Mesendoderm (in vitro differentiated cells): ENCODE measurements at regions not wholly inside any gene's neighbourhood (a gene's known extent, or its start where the extent isn't known, plus 50 kb on each side); places are given as distances from the start of the nearest gene placed in this dataset.
A peak's percentile ranks its signal among the peaks of the same experiment; 100 is the strongest.

ENCODE experiments used
- DNase-seq: peaks from one replicate; pipeline ENCODE4 v3.0.0; 2013
- H2AK5ac ChIP-seq: 2 replicates; pipeline ENCODE4 v1.6.1; 2013; ENCODE audit warnings: low read length, inconsistent platforms
- H2BK120ac ChIP-seq: 2 replicates; pipeline ENCODE4 v1.6.1; 2013; ENCODE audit warnings: low read depth, mild to moderate bottlenecking, low read length, moderate library complexity, mixed read lengths
- H2BK15ac ChIP-seq: replicated peaks from 2 replicates; pipeline ENCODE4 v1.6.1; 2013; ENCODE audit warnings: low read depth, mild to moderate bottlenecking, moderate library complexity
- H2BK5ac ChIP-seq: 2 replicates; pipeline ENCODE4 v1.6.1; 2013; ENCODE audit warnings: low read length, inconsistent platforms
- H3K18ac ChIP-seq: 2 replicates; pipeline ENCODE4 v1.6.1; 2013; ENCODE audit warnings: mild to moderate bottlenecking, low read length, mixed read lengths
- H3K23ac ChIP-seq: one replicate; pipeline ENCODE4 v1.6.1; 2013; ENCODE audit warnings: low read length
- H3K27ac ChIP-seq: 2 replicates; pipeline ENCODE4 v1.5.1; 2013; ENCODE audit warnings: low read depth, mild to moderate bottlenecking, inconsistent platforms, low read length, moderate library complexity
- H3K27me3 ChIP-seq: 2 replicates; pipeline ENCODE4 v1.6.1; 2013; ENCODE audit warnings: low read length, control low read depth, mild to moderate bottlenecking, inconsistent platforms; ENCODE audit not compliant: insufficient read depth, poor library complexity
- H3K36me3 ChIP-seq: 2 replicates; pipeline ENCODE4 v1.6.1; 2013; ENCODE audit warnings: low read length, inconsistent platforms; ENCODE audit not compliant: control insufficient read depth, insufficient read depth
- H3K4ac ChIP-seq: one replicate; pipeline ENCODE4 v1.6.1; 2013; ENCODE audit warnings: low read depth, mild to moderate bottlenecking, low read length, moderate library complexity
- H3K4me1 ChIP-seq: 2 replicates; pipeline ENCODE4 v1.6.1; 2013; ENCODE audit warnings: low read depth, low read length, inconsistent platforms; ENCODE audit not compliant: control insufficient read depth
- H3K4me2 ChIP-seq: 2 replicates; pipeline ENCODE4 v1.6.1; 2013; ENCODE audit warnings: low read length
- H3K4me3 ChIP-seq: 2 replicates; pipeline ENCODE4 v1.5.1; 2013; ENCODE audit warnings: mild to moderate bottlenecking, low read length
- H3K56ac ChIP-seq: one replicate; pipeline ENCODE4 v1.6.1; 2013; ENCODE audit warnings: low read length
- H3K79me1 ChIP-seq: 2 replicates; pipeline ENCODE4 v1.6.1; 2013; ENCODE audit warnings: low read length, inconsistent platforms
- H3K79me2 ChIP-seq: 2 replicates; pipeline ENCODE4 v1.6.1; 2013; ENCODE audit warnings: mild to moderate bottlenecking, low read length; ENCODE audit not compliant: control insufficient read depth, insufficient read depth
- H3K9ac ChIP-seq: 2 replicates; pipeline ENCODE4 v1.6.1; 2013; ENCODE audit warnings: low read length, inconsistent platforms
- H4K5ac ChIP-seq: one replicate; pipeline ENCODE4 v1.6.1; 2013; ENCODE audit warnings: low read length
- H4K8ac ChIP-seq: one replicate; pipeline ENCODE4 v1.6.1; 2013; ENCODE audit warnings: low read depth, mild to moderate bottlenecking, control low read depth, low read length, moderate library complexity
- WGBS: extraction: QIAGEN DNeasy Blood & Tissue Kit; methylation state at CpG from one replicate; pipeline ENCODE4 v1.1.7; 2013; ENCODE audit warnings: low lambda C conversion rate, missing lambda C conversion rate; ENCODE audit not compliant: insufficient coverage; ENCODE audit errors: extremely low coverage; 5-methylcytosine and 5-hydroxymethylcytosine counted together

DNA sequence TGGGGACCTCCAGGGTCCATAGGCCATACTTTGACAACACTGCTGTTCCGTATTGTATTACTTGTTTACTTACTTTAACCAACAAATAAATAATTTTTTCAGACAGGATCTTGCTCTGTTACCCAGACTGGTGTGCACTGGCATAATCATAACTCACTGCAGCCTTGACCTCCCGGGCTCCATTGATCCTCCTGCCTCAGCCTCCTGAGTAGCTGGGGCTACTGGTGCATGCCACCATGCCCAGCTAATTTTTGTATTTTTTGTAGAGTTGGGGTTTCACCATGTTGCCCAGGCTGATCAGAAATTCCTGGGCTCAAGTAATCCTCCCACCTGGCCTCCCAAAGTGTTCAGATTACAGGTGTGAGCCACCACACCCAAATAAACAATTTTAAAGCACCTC, 64.9 kb upstream of the C15orf39 start:
- Histone ChIP-seq H3K9ac (no peak overlapping the region), H3K4me3 (no peak overlapping the region), H3K79me1 (no peaks in the 10 kb centered on the region), H3K4me1 (no peaks in the 10 kb centered on the region), H3K18ac (no peak overlapping the region), H4K5ac (no peak overlapping the region), H2AK5ac (no peak overlapping the region), H3K36me3 (no peaks in the 10 kb centered on the region), H3K27ac (no peak overlapping the region), H3K79me2 (no peaks in the 10 kb centered on the region), H3K4ac (no peak overlapping the region), H2BK15ac (no peak overlapping the region), H3K56ac (no peak overlapping the region), H3K23ac (no peak overlapping the region), H3K27me3 (no peaks in the 10 kb centered on the region), H4K8ac (no peak overlapping the region), H2BK120ac (no peak overlapping the region), H3K4me2 (no peak overlapping the region), H2BK5ac (no peak overlapping the region)
- no CpG with 5 or more reads among the region's 2 CpGs for WGBS
- DNase-seq, result no peak

DNA sequence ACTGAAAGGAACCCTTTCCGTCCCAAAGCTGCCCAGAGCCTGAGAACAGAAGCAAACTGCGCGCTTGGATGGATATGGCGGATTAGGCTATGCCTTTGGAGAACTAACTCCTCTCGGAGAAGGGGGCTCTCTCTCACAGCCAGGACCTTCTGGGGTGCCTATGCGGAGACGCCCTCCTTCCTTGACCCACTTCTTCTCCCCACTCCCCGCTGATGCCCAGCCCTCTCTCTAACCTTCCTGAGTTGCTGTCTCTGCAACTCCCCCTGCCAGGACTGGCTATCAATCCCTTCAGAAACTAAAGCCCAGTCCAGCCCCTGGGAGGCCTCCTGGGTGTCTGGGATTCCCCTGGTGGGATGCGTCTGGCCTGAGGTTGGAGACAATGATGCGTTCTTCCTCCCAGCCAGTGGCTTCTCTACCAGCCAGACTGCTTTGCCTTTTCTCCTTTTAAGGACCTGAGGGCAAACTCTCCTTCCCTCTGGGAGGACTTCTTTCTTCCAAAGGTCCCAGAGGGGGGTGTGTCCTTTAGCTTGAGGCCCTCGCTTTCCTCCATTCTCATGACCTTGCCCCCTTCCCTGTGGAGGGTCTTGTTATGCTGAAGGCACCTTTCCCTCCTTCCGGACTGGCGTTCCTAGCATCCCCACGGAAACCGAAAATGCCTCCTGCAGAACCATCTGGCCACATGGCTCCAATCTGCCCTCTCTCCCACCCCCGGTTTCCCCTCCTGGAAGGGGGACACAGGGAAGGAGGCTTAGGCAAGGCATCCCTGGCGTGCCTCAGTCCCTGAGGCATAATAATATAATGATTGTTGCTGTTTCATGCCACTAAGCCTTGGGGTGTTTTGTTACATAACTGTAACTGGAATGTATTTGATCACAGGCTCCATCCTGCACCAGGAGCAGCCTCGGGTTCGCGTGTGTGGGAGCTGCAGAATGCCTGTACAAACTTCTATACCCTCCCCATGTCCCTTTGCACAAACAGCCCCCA, 63.4 kb upstream of the C15orf39 start:
- no peak overlapping the region for H3K18ac ChIP-seq
- H3K4me2 ChIP-seq, result no peak overlapping the region
- no peak overlapping the region for H3K4ac ChIP-seq
- no CpG with 5 or more reads among the region's 20 CpGs for WGBS
- no peak overlapping the region for H2BK15ac ChIP-seq
- no peak overlapping the region for H3K23ac ChIP-seq
- H3K79me1 ChIP-seq, result no peaks in the 10 kb centered on the region
- H4K8ac ChIP-seq, result no peak overlapping the region
- H3K4me1 ChIP-seq, result no peaks in the 10 kb centered on the region
- H3K4me3 ChIP-seq, result no peak overlapping the region
- H3K56ac ChIP-seq, result no peak overlapping the region
- no peak overlapping the region for H2BK120ac ChIP-seq
- no peak overlapping the region for H3K27ac ChIP-seq
- H3K79me2 ChIP-seq, result no peaks in the 10 kb centered on the region
- no peak overlapping the region for H4K5ac ChIP-seq
- no peaks in the 10 kb centered on the region for H3K27me3 ChIP-seq
- H3K9ac ChIP-seq, result no peak overlapping the region
- peak; percentile 54 for DNase-seq
- peak overlapping the region; percentile 11 for H2AK5ac ChIP-seq
- no peaks in the 10 kb centered on the region for H3K36me3 ChIP-seq
- no peak overlapping the region for H2BK5ac ChIP-seq

DNA sequence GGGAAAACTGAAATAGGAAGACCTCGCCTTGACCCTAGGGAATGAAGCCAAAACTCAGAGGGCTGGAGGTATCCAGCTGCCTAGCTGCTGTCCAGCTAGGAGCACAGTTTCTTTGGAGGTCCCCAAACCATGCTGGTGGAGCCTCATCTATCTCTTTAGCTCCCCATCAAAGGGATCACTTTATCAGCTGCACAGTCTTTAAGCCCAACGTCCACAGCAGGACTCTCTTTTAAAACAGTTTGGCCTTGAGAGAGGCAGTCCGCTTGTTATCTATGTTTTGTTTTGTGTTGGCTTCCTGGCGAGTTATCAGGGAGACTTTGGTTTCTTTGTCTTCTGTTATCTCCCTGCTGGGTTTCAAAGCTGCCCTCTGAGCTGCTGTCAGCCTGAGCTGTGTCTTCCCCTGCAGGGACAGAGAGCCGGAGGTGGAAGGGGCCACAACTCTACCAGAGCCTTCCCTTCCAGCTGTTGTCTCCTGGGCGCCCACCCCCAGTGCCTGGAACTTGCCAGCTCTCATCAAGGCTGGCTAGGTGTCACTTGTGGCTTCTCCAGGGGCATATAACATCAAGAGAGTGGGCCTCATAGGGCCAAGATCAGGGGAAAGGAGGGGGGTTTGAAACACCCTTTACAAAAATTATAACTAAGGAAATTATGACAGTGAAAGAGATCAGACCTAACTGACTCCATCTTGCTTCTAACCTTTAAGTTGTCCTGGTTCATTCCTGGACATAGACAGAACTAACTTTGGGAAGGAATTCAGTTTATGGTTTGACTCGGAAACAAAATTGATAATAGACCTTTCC, 61.4 kb upstream of the C15orf39 start:
- no peaks in the 10 kb centered on the region for H3K4me1 ChIP-seq
- no peaks in the 10 kb centered on the region for H3K79me2 ChIP-seq
- no peak overlapping the region for H3K27ac ChIP-seq
- no peak overlapping the region for H3K23ac ChIP-seq
- H4K8ac ChIP-seq, result no peak overlapping the region
- H3K4ac ChIP-seq, result no peak overlapping the region
- whole genome bisulfite sequencing, result no CpG with 5 or more reads among the region's 7 CpGs
- H3K79me1 ChIP-seq, result no peaks in the 10 kb centered on the region
- no peak overlapping the region for H2BK5ac ChIP-seq
- H3K27me3 ChIP-seq, result no peaks in the 10 kb centered on the region
- no peak overlapping the region for H2BK15ac ChIP-seq
- H2BK120ac ChIP-seq, result no peak overlapping the region
- H4K5ac ChIP-seq, result no peak overlapping the region
- no peak overlapping the region for H3K4me2 ChIP-seq
- H3K56ac ChIP-seq, result no peak overlapping the region
- no peaks in the 10 kb centered on the region for H3K36me3 ChIP-seq
- H3K4me3 ChIP-seq, result no peak overlapping the region
- no peak overlapping the region for H2AK5ac ChIP-seq
- H3K9ac ChIP-seq, result no peak overlapping the region
- peak; percentile 93 for DNase-seq
- H3K18ac ChIP-seq, result no peak overlapping the region

DNA sequence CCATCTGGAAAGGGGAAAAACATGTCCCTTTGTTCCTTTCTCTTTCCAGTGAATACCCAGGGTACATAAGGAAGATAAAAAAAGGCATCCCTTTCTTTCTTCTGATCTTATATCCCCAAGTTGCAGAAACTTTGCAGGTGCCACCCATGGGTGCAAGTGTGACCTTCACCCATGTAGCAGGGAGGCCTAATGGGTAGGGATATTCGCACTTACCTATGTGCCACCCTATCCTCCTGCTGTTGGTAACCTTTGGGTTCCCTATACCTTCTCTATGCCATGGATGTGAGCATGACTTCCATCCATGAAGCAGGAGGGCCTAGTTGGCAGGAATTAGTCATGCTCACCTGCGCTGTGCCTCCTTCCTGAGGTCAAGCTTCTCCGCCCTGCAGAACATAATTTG, 59.2 kb upstream of the C15orf39 start:
- Histone ChIP-seq H3K27me3 (no peaks in the 10 kb centered on the region), H3K4me1 (no peaks in the 10 kb centered on the region), H3K4me2 (no peak overlapping the region), H3K79me1 (no peaks in the 10 kb centered on the region), H2BK120ac (no peak overlapping the region), H3K27ac (no peak overlapping the region), H3K23ac (no peak overlapping the region), H3K4me3 (peak overlapping the region; percentile 16), H2AK5ac (no peak overlapping the region), H3K56ac (no peak overlapping the region), H4K5ac (no peak overlapping the region), H2BK5ac (no peak overlapping the region), H3K36me3 (no peaks in the 10 kb centered on the region), H3K9ac (no peak overlapping the region), H3K4ac (no peak overlapping the region), H3K18ac (no peak overlapping the region), H3K79me2 (no peaks in the 10 kb centered on the region), H2BK15ac (no peak overlapping the region), H4K8ac (no peak overlapping the region)
- WGBS, result no CpG with 5 or more reads among the region's 3 CpGs
- DNase-seq, result no peak

DNA sequence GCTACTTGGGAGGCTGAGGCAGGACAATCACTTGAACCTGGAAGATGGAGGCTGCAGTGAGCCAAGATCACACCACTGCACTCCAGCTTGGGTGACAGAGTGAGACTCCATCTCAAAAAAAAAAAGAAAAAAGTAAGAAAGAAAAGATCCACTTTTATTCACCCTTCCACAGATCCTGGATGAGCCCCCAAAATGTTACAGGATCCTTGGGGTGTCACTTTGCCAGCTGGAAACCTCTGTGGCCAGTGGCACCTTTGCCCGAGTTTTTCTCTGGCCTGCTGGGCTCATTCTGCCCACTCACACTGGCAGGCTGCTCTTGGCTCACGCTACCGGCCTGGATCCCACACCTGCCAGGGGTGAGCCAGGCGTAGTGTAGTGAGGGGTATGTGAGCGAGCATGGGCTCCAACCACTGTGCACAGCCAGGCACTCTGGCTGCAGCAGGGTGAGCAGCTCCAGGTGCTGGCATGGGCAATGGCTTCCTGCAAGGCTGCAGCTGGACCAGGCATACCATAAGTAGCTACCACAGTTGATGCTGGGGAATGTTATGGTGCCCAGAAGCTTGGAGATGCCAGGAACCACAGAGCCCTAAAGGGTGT, 57.8 kb upstream of the C15orf39 start:
- Histone ChIP-seq H2BK5ac (no peak overlapping the region), H4K8ac (no peak overlapping the region), H3K79me2 (no peaks in the 10 kb centered on the region), H3K4ac (no peak overlapping the region), H2BK15ac (no peak overlapping the region), H3K4me1 (no peaks in the 10 kb centered on the region), H3K56ac (no peak overlapping the region), H3K4me3 (no peak overlapping the region), H3K9ac (no peak overlapping the region), H3K18ac (no peak overlapping the region), H3K36me3 (no peaks in the 10 kb centered on the region), H3K27me3 (no peaks in the 10 kb centered on the region), H3K27ac (no peak overlapping the region), H4K5ac (no peak overlapping the region), H2AK5ac (no peak overlapping the region), H3K23ac (no peak overlapping the region), H3K79me1 (no peaks in the 10 kb centered on the region), H3K4me2 (no peak overlapping the region), H2BK120ac (no peak overlapping the region)
- no CpG with 5 or more reads among the region's 5 CpGs for WGBS
- peak; percentile 39 for DNase-seq
